ENCODE measurements at regions not wholly inside any gene's neighbourhood (a gene's known extent, or its start where the extent isn't known, plus 50 kb on each side); places are given as distances from the start of the nearest gene placed in this dataset.
"Not testable (repeated sequence)": the region's sequence is repeated elsewhere in the genome, so short reads cannot be mapped to it uniquely, and the experiment has no call there.

GRCh38 chr3:178088963-178089362, 447.3 kb upstream of the KCNMB2 start:
- DNase-seq: no peak

- no peak for DNase-seq
These were observed 445.3 kb upstream of the KCNMB2 start for GRCh38 chr3:178090899-178091298.

- DNase-seq: no peak
These were observed 440.7 kb upstream of the KCNMB2 start for GRCh38 chr3:178095522-178095921.

GRCh38 chr3:178096955-178097354, 439.3 kb upstream of the KCNMB2 start:
- DNase-seq: no peak

DNA sequence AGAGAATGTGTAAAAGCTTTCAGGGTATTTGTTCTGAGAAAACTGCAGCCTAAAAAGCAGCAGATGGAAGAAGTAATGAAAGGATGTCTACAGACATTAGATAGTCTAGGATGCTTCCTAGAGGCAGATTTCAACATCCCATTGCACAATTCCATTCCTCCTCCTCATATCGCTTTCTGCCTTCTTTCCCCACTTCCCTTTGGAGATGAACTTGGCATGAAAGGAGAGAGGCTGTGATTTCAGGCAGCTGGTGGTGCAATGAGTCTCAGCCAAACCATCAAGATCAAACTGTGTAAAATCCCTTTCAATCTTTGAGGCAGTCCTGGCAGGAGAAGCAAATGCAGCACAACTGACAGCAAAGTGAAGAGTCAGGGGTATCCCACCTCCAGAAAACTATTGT, 438.7 kb upstream of the KCNMB2 start:
- DNase-seq: no peak

GRCh38 chr3:178099274-178099673, 437.0 kb upstream of the KCNMB2 start:
- DNase-seq: no peak

DNA sequence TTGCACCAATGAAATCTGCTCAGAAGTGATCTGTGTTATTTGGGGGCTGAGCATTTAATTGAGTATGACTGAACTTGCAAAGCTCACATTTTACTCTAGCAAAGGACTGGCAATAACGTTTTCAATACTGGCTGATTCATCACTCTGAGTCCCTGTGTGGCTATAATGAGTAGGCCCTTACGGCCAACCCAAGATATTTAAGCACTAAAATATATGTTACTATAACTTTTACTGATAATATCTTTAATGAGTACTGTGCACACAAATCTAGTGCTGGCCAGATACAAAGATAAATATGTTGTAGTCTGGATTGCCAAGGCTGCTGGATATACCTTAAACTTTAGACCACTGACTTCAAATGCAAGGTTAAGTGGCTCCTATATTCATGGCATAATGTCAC, 436.4 kb upstream of the KCNMB2 start:
- no peak for DNase-seq

GRCh38 chr3:178100908-178101307, 435.3 kb upstream of the KCNMB2 start:
- no peak for DNase-seq

- DNase-seq: no peak
These were observed 433.1 kb upstream of the KCNMB2 start for GRCh38 chr3:178103140-178103539.

DNA sequence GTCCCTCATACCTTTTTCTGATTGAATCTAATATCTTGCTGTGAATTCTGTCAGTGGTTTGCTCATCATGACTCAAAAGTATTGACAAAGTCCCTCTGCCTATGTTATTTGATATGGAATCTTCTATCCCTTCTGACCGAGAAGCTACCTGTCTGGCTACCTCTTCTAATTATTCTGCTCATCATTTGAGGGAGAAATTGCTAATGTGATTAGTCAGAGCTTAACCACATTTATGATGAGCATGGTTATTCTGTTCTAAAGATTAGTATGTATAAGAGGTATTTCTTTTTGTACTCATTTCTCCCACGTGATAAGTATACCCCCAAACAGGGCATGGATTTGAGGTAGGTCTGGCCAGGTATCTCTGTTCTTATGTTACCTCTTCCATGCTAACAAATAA, 428.4 kb upstream of the KCNMB2 start:
- no peak for DNase-seq

DNA sequence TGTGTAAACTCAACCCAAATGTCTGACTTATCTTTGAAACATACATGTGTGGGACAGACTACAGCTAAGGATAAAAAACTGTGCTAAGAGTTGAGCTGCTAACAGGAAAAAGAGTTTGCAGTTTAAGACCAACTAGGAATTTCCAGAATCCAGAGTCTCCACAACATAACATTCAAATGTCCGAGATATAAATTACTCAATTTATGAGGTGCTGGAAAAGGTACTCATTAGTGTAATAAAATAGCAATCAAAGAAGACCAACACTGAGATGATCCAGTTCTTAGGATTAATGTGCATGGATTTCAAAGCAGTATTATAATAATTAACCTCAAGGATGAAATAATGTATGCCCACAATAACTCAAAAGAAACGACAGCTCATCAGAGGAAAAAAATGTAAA, 426.5 kb upstream of the KCNMB2 start:
- DNase-seq: no peak

GRCh38 chr3:178112134-178112533, 424.1 kb upstream of the KCNMB2 start:
- no peak for DNase-seq

DNA sequence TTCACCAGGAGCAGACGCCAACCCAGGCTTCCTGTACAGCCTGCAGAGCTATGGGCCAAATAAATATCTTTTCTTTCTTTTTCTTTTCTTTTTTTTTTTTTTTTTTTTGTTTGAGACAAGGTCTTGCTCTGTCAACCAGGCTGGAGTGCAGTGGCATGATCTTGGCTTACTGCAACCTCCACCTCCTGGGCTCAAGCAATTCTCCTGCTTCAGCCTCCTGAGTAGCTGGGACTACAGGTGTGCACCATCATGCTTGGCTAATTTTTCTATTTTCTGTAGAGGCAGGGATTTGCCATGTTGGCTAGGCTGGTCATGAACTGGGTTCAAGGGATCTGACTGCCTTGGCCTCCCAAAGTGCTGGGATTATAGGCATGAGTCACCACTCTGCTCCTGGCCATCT, 423.7 kb upstream of the KCNMB2 start:
- not testable (repeated sequence) for DNase-seq

- no peak for DNase-seq
These were observed 418.6 kb upstream of the KCNMB2 start for GRCh38 chr3:178117641-178118040.

DNA sequence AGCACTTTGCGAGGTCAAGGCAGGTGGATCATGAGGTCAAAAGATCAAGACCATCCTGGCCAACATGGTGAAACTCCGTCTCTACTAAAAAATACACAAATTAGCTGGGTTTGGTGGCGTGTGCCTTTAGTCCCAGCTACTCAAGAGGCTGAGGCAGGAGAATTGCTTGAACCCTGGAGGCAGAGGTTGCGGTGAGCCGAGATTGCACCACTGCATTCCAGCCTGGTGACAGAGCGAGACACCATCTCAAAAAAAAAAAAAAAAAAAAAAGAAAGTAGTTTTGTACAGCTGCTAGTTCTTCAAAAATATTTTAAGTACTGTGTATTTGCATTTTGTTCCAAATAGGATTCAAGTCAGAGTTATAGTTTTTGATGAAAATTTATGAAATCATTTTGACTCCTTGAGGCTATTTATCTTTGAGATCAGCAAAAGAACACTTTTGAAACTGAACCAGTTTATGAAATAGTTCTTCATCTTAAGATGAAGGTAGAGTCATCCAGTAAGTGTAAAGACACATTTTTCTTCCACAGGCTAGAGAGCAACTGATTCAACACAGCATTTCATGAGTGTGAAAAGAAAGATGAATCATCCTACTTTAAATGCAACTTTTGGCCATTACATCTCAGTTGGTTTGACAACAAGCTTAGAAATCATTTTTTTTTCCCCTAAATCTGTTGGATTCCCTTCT, 416.5 kb upstream of the KCNMB2 start:
- not testable (repeated sequence) for DNase-seq

DNA sequence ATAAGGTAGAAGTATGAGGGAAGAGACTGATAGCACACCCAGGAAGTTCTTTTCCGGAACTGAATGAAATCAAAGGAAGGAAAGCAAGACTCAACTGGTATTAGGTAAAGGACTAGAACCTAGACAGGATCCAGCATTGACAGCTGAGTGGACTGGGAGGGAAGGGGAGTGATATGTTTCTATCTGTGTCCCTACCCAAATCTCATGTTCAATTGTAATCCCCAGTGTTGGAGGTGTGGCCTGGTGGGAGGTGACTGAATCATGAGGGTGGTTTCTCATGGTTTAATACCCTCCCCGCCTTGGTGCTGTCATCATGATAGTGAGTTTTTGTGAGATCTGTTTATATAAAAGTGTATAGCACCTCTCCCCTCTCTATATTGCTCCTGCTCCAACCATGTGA, 415.9 kb upstream of the KCNMB2 start:
- DNase-seq: no peak

- no peak for DNase-seq
These were observed 409.6 kb upstream of the KCNMB2 start for GRCh38 chr3:178126686-178127085.

- DNase-seq: no peak
These were observed 409.0 kb upstream of the KCNMB2 start for GRCh38 chr3:178127221-178127620.

- DNase-seq: no peak
These were observed 407.1 kb upstream of the KCNMB2 start for GRCh38 chr3:178129109-178129508.

- DNase-seq: no peak
These were observed 404.4 kb upstream of the KCNMB2 start for GRCh38 chr3:178131801-178132200.

DNA sequence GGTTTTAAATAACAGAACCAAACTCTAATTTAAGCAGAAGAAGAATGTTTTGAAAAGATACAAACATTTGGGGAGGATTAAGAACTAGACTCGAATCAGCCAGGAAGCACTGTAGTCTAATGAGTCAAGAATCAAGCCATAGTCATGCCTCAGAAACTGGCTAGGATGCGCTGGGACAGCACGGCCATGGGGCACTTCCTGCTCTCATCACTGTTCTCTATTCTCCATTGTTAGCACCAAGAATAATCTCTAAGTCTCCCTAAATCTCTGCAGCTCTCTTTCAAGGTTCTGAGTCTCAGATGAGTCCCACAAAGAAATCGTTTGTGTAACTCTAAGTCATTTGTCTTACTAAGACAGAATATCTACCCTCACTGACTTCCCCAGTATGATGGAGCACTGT, 399.0 kb upstream of the KCNMB2 start:
- DNase-seq: no peak

DNA sequence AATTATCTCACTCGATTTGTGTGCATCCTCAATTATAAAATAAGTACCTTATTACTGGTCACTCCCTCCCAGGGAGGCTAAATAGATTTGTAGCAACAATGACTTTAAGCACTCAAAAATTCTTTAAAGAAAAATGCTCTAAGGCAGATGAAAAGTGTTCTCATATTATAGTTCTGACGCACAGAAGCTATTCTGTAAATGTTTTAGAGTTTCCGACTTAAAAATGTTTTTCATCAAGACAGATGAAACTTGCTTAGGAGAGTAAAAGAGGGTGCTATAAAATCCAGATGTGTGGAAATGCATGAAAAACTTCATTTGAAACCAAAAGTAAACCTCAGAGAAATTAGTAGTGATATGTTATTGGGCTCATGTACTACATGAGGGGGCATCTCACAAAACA, 398.4 kb upstream of the KCNMB2 start:
- no peak for DNase-seq

DNA sequence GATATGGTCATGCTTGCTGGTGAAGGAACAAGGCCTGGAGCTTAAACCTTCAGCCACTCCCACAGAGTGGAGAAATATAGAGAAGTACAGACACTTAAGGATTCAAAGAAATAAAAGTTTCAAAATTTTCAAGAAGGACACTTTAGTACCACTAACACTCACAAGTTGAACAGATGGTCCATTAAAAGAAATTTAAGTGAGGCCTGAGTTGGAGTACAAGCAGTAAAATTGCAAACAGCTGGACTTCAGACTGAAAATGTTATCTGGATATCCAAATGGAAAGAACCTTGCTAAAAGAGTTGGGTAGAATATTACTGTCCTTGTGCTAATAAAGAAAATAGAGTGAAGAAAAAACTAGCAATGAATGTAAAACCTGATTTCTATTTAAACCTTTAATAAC, 397.1 kb upstream of the KCNMB2 start:
- DNase-seq: no peak

GRCh38 chr3:178140531-178141304, 395.5 kb upstream of the KCNMB2 start:
- DNase-seq: no peak

DNA sequence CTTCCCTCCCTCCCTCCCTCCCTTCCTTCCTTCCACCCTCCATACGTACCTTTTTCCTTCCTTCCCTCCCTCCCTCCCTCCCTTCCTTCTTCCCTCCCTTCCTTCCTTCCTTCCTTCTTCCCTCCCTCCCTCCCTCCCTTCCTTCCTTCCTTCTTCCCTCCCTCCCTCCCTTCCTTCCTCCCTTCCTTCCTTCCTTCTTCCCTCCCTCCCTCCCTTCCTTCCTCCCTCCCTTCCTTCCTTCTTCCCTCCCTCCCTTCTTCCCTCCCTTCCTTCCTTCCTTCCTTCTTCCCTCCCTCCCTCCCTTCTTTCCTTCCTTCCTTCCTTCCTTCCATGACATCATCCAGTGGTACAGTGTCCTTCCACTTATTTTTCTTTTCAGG, 394.9 kb upstream of the KCNMB2 start:
- not testable (repeated sequence) for DNase-seq

All from activated CD4-positive, CD25-positive, alpha-beta regulatory T cell (primary cell).